Inferior parietal cortex (tissue), 1 donor: ENCODE measurements at regions not wholly inside any gene's neighbourhood (a gene's known extent, or its start where the extent isn't known, plus 50 kb on each side); places are given as distances from the start of the nearest gene placed in this dataset.

Experiments used
- DNase-seq: peaks from one replicate; pipeline ENCODE4 v3.0.0-alpha.2; 2016; ENCODE audit errors: extremely low spot score

GRCh38 chr11:36928621-36929020 is 330.6 kb upstream of the RAG2 start:
- DNase-seq = no peak

GRCh38 chr11:36899800-36900199 is 301.8 kb upstream of the RAG2 start:
- no peak for DNase-seq

- DNase-seq = no peak
Measured at GRCh38 chr11:36890841-36891240, 292.8 kb upstream of the RAG2 start.

GRCh38 chr11:36890121-36890679 is 292.2 kb upstream of the RAG2 start:
- no peak for DNase-seq

GRCh38 chr11:36885154-36885553 is 287.1 kb upstream of the RAG2 start:
- DNase-seq = no peak

- no peak for DNase-seq
Measured at GRCh38 chr11:36878737-36879136, 280.7 kb upstream of the RAG2 start.

GRCh38 chr11:36877149-36877548 is 279.1 kb upstream of the RAG2 start:
- no peak for DNase-seq

GRCh38 chr11:36876266-36876665 is 278.2 kb upstream of the RAG2 start:
- DNase-seq = no peak

- DNase-seq = no peak
Measured at GRCh38 chr11:36874291-36874690, 276.3 kb upstream of the RAG2 start.

- no peak for DNase-seq
Measured at GRCh38 chr11:36870361-36870760, 272.3 kb upstream of the RAG2 start.

- no peak for DNase-seq
Measured at GRCh38 chr11:36868380-36868779, 270.3 kb upstream of the RAG2 start.

GRCh38 chr11:36865846-36866245 is 267.8 kb upstream of the RAG2 start:
- DNase-seq = no peak

- no peak for DNase-seq
Measured at GRCh38 chr11:36854875-36855274, 256.8 kb upstream of the RAG2 start.

GRCh38 chr11:36848660-36849059 is 250.6 kb upstream of the RAG2 start:
- DNase-seq = no peak

GRCh38 chr11:36840378-36840777 is 242.3 kb upstream of the RAG2 start:
- no peak for DNase-seq

- no peak for DNase-seq
Measured at GRCh38 chr11:36837831-36838437, 239.9 kb upstream of the RAG2 start.

- no peak for DNase-seq
Measured at GRCh38 chr11:36825251-36825650, 227.2 kb upstream of the RAG2 start.

- no peak for DNase-seq
Measured at GRCh38 chr11:36824349-36824748, 226.3 kb upstream of the RAG2 start.

GRCh38 chr11:36822829-36823228 is 224.8 kb upstream of the RAG2 start:
- DNase-seq = no peak

- no peak for DNase-seq
Measured at GRCh38 chr11:36818410-36818809, 220.4 kb upstream of the RAG2 start.

- DNase-seq = no peak
Measured at GRCh38 chr11:36817336-36817965, 219.4 kb upstream of the RAG2 start.

- DNase-seq = no peak
Measured at GRCh38 chr11:36809303-36809702, 211.3 kb upstream of the RAG2 start.

GRCh38 chr11:36807871-36808270 is 209.8 kb upstream of the RAG2 start:
- DNase-seq = no peak

GRCh38 chr11:36803084-36803483 is 205.0 kb upstream of the RAG2 start:
- no peak for DNase-seq
